SK-N-SH (cell line): ENCODE measurements at regions not wholly inside any gene's neighbourhood (a gene's known extent, or its start where the extent isn't known, plus 50 kb on each side); places are given as distances from the start of the nearest gene placed in this dataset.
"Not testable (repeated sequence)": the region's sequence is repeated elsewhere in the genome, so short reads cannot be mapped to it uniquely, and the experiment has no call there.

Source experiments
- CTCF ChIA-PET: fragments of 300-600, 350-600 bp; formaldehyde crosslinking; extraction: SDS; loops from one replicate; lab custom pipeline; 2021; lab: Yijun Ruan, JAX
- POLR2A ChIA-PET: fragments of 350-600 bp; sonication (Branson Sonifier 250); formaldehyde crosslinking; extraction: SDS; loops from one replicate; lab custom pipeline; 2020; ENCODE audit warnings: antibody characterized with exemption, inconsistent platforms; lab: Yijun Ruan, JAX
- DNase-seq: peaks from one replicate; pipeline ENCODE4 v3.0.0; 2012
- H2AFZ ChIP-seq: fragments of 200-600 bp; sonication (generic); 2 replicates; pipeline ENCODE4 v1.8.1; 2016; ENCODE audit warnings: antibody characterized with exemption, mild to moderate bottlenecking, low read depth
- H3F3A ChIP-seq: fragments of 200-600 bp; sonication (generic); replicated peaks from 2 replicates; pipeline ENCODE3; 2016; ENCODE audit warnings: antibody characterized with exemption, mild to moderate bottlenecking; ENCODE audit not compliant: insufficient read depth
- H3K27ac ChIP-seq, 2 experiments: fragments of 200-500 bp in 1 of 2; fragments of 200-600 bp in 1 of 2; sonication (Bioruptor generic) in 1 of 2; sonication (generic), shearing (Covaris generic) in 1 of 2; 2 replicates each; pipeline versions ENCODE4 v1.5.1 to v1.6.1; 2014 to 2016; ENCODE audit warnings: low read depth in 2 of 2, inconsistent platforms in 1 of 2, low read length in 1 of 2, mild to moderate bottlenecking in 1 of 2, mixed read lengths in 1 of 2
- H3K27me3 ChIP-seq: fragments of 200-600 bp; sonication (generic), shearing (Covaris generic); 2 replicates; pipeline ENCODE4 v1.6.1; 2016; ENCODE audit warnings: mixed run types; ENCODE audit not compliant: insufficient read depth
- H3K36me3 ChIP-seq, 2 experiments: fragments of 200-500 bp in 1 of 2; fragments of 200-600 bp in 1 of 2; sonication (Bioruptor generic) in 1 of 2; sonication (generic) in 1 of 2; replicated peaks in 1 of 2; 2 replicates each; pipeline versions ENCODE3 to v1.5.1; 2014 to 2016; ENCODE audit warnings: low read length in 1 of 2, mild to moderate bottlenecking in 1 of 2; ENCODE audit not compliant: insufficient read depth in 2 of 2, control insufficient read depth in 1 of 2
- H3K4me1 ChIP-seq, 2 experiments: fragments of 200-500 bp in 1 of 2; fragments of 200-600 bp in 1 of 2; sonication (Bioruptor generic) in 1 of 2; sonication (generic), shearing (Covaris generic) in 1 of 2; 2 replicates each; pipeline versions ENCODE4 v1.5.1 to v1.6.1; 2014 to 2016; ENCODE audit warnings: low read depth in 1 of 2, low read length in 1 of 2, mixed run types in 1 of 2; ENCODE audit not compliant: insufficient read depth in 2 of 2, control insufficient read depth in 1 of 2
- H3K4me2 ChIP-seq: fragments of 200-600 bp; sonication (generic), shearing (Covaris generic); 2 replicates; pipeline ENCODE4 v1.6.1; 2017; ENCODE audit warnings: mixed run types
- H3K4me3 ChIP-seq, 2 experiments: fragments of 200-500 bp in 1 of 2; fragments of 200-600 bp in 1 of 2; sonication (Bioruptor generic) in 1 of 2; sonication (generic), shearing (Covaris generic) in 1 of 2; 2 replicates each; pipeline versions ENCODE4 v1.5.1 to v1.8.1; 2014 to 2016; ENCODE audit warnings: low read depth in 2 of 2, inconsistent platforms in 1 of 2, low read length in 1 of 2, mild to moderate bottlenecking in 1 of 2, mixed read lengths in 1 of 2, moderate library complexity in 1 of 2
- H3K79me2 ChIP-seq: fragments of 200-600 bp; sonication (generic); 2 replicates; pipeline ENCODE4 v1.8.1; 2017; ENCODE audit warnings: mild to moderate bottlenecking; ENCODE audit not compliant: insufficient read depth
- H3K9ac ChIP-seq: fragments of 200-600 bp; sonication (generic); 2 replicates; pipeline ENCODE4 v1.6.1; 2017; ENCODE audit warnings: mixed run types
- H3K9me2 ChIP-seq: fragments of 200-600 bp; sonication (generic); 2 replicates; pipeline ENCODE4 v1.6.1; 2017; ENCODE audit warnings: mixed run types
- H3K9me3 ChIP-seq: fragments of 200-600 bp; sonication (generic); 2 replicates; pipeline ENCODE4 v1.6.1; 2017; ENCODE audit warnings: mixed run types, mild to moderate bottlenecking, moderate library complexity
- H4K20me1 ChIP-seq: fragments of 200-600 bp; sonication (generic); 2 replicates; pipeline ENCODE4 v1.6.1; 2017; ENCODE audit warnings: mild to moderate bottlenecking, mixed run types; ENCODE audit not compliant: insufficient read depth
- ELF1 ChIP-seq: IDR thresholded peaks from 2 replicates; pipeline ENCODE4 v1.4.0; 2012
- EP300 ChIP-seq, 2 experiments: IDR thresholded peaks; 2 replicates each; pipeline versions ENCODE4 v1.4.0 to v1.6.1; 2012; ENCODE audit warnings: borderline replicate concordance in 1 of 2, low read depth in 1 of 2, low read length in 1 of 2
- EZH2phosphoT487 ChIP-seq: fragments of 200-600 bp; sonication (generic); IDR thresholded peaks from 2 replicates; pipeline ENCODE4 v1.6.1; 2017; ENCODE audit warnings: low read depth, mixed run types, mild to moderate bottlenecking, antibody characterized with exemption, moderate library complexity, borderline replicate concordance
- GABPA ChIP-seq: IDR thresholded peaks from 2 replicates; pipeline ENCODE4 v1.4.0; 2012; ENCODE audit warnings: low read depth, mild to moderate bottlenecking
- JUND ChIP-seq: IDR thresholded peaks from 2 replicates; pipeline ENCODE4 v1.4.0; 2012
- MEF2A ChIP-seq: IDR thresholded peaks from 2 replicates; pipeline ENCODE4 v1.4.0; 2012; ENCODE audit warnings: low read depth, borderline replicate concordance
- MXI1 ChIP-seq: IDR thresholded peaks from 2 replicates; pipeline ENCODE4 v1.6.1; 2012; ENCODE audit warnings: mild to moderate bottlenecking, low read depth, low read length, improper control_type of control experiment
- NRF1 ChIP-seq: IDR thresholded peaks from 2 replicates; pipeline ENCODE4 v1.6.1; 2012; ENCODE audit warnings: low read depth, mild to moderate bottlenecking, low read length
- TAF1 ChIP-seq: IDR thresholded peaks from 2 replicates; pipeline ENCODE4 v1.6.1; 2012; ENCODE audit warnings: low read depth, mild to moderate bottlenecking, low read length, moderate library complexity, borderline replicate concordance
- TCF12 ChIP-seq: IDR thresholded peaks from 2 replicates; pipeline ENCODE4 v1.4.0; 2012
- WGBS: methylation state at CpG from one replicate; pipeline ENCODE4 v1.1.6; 2017; ENCODE audit warnings: low lambda C conversion rate; 5-methylcytosine and 5-hydroxymethylcytosine counted together
- TF ChIP-seq, protein P1 (sequence below): fragments of 150-350 bp; IDR thresholded peaks from 2 replicates; pipeline ENCODE4 v1.6.1; 2016; ENCODE audit warnings: mild to moderate bottlenecking, low read depth, low read length
- TF ChIP-seq, protein P2 (sequence below): fragments of 200-600 bp; sonication (generic); IDR thresholded peaks from 2 replicates; pipeline ENCODE4 v1.6.1; 2017; ENCODE audit warnings: antibody characterized with exemption, mild to moderate bottlenecking, moderate library complexity

DNA sequence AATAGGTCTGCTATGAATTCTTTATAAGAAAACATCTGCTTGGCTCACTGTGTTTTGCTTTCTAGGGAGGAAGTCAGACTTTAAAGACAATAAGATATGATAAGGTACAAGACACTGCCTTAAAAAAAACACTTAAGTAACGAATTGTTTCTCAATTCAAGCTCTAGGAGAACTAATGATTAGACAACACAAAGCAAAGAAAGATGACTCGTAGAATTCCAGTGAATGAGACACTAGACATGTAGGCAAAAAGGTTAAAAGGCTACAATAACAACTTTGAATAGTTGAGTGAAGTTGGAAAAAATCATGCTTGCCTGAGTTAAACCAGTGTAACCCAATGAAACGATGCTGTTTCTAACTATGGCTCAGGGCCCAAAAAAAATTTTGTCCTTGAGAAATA is 344.4 kb upstream of the ACTRT1 start:
- Histone ChIP-seq H3K36me3 (no peaks in the 10 kb centered on the region), H3K4me1 (no peaks in the 10 kb centered on the region), H4K20me1 (no peaks in the 10 kb centered on the region), H3K27me3 (no peaks in the 10 kb centered on the region), H3K4me2 (no peak overlapping the region), H3K4me3 (no peak overlapping the region), H3F3A (no peaks in the 10 kb centered on the region), H2AFZ (no peak overlapping the region), H3K9me3 (no peaks in the 10 kb centered on the region), H3K9ac (no peak overlapping the region), H3K27ac (no peak overlapping the region), H3K9me2 (no peaks in the 10 kb centered on the region), H3K79me2 (no peaks in the 10 kb centered on the region)
- ChIA-PET CTCF (no interaction called here), POLR2A (no interaction called here)
- TF ChIP-seq, protein P1, sequence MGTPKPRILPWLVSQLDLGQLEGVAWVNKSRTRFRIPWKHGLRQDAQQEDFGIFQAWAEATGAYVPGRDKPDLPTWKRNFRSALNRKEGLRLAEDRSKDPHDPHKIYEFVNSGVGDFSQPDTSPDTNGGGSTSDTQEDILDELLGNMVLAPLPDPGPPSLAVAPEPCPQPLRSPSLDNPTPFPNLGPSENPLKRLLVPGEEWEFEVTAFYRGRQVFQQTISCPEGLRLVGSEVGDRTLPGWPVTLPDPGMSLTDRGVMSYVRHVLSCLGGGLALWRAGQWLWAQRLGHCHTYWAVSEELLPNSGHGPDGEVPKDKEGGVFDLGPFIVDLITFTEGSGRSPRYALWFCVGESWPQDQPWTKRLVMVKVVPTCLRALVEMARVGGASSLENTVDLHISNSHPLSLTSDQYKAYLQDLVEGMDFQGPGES = no peak
- TF ChIP-seq GABPA (no peak), NRF1 (no peak), TAF1 (no peak), MXI1 (no peak), JUND (no peak), TCF12 (no peak), MEF2A (no peak), EZH2phosphoT487 (no peak), ELF1 (no peak), EP300 (IDR thresholded peaks at IDR 0.05; ENCODE audit: borderline replicate concordance in 1 of 2, low read depth in 1 of 2, low read length in 1 of 2) (no peak)
- TF ChIP-seq, protein P2, sequence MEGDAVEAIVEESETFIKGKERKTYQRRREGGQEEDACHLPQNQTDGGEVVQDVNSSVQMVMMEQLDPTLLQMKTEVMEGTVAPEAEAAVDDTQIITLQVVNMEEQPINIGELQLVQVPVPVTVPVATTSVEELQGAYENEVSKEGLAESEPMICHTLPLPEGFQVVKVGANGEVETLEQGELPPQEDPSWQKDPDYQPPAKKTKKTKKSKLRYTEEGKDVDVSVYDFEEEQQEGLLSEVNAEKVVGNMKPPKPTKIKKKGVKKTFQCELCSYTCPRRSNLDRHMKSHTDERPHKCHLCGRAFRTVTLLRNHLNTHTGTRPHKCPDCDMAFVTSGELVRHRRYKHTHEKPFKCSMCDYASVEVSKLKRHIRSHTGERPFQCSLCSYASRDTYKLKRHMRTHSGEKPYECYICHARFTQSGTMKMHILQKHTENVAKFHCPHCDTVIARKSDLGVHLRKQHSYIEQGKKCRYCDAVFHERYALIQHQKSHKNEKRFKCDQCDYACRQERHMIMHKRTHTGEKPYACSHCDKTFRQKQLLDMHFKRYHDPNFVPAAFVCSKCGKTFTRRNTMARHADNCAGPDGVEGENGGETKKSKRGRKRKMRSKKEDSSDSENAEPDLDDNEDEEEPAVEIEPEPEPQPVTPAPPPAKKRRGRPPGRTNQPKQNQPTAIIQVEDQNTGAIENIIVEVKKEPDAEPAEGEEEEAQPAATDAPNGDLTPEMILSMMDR = no peak
- no peak for DNase-seq
- 1% methylated on average over 3 of the region's 3 CpGs for WGBS

DNA sequence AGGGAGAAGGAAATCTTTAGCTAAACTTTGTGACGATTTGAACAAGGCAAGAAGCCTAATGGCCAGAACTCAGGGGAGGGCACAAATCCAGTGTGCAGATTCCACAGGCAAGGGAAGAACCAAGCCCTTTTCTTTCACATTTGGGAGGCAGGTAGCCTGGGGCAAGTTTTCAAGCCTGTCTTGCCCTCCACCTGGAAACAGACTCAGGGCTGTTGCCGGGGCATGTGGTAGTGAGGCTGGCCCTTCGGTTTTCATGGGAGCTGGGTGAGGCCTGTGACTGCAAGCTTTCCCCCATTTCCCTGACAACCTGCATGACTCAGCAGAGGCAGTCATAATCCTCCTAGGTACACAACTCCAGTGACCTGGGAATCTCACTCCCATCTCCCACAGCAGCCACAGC is 331.6 kb upstream of the ACTRT1 start:
- H3K9me3 ChIP-seq, H2AFZ ChIP-seq, H3K27me3 ChIP-seq, H3K79me2 ChIP-seq, H3K9ac ChIP-seq, H4K20me1 ChIP-seq, H3K4me1 ChIP-seq, POLR2A ChIA-PET, H3K36me3 ChIP-seq, DNase-seq, H3K4me3 ChIP-seq, H3K27ac ChIP-seq, H3K9me2 ChIP-seq, H3K4me2 ChIP-seq, CTCF ChIA-PET, H3F3A ChIP-seq: not testable (repeated sequence)
- WGBS = 10% methylated on average over 2 of the region's 3 CpGs
